HG02763 (cell line): ENCODE measurements at regions not wholly inside any gene's neighbourhood (a gene's known extent, or its start where the extent isn't known, plus 50 kb on each side); places are given as distances from the start of the nearest gene placed in this dataset.

ENCODE experiments used
- ATAC-seq: cut with Tn5 transposase; IDR thresholded peaks from one replicate; pipeline ENCODE4 v1.9.1; 2021; ENCODE audit warnings: mild to moderate bottlenecking, moderate library complexity; ENCODE audit not compliant: unreplicated experiment

- ATAC-seq, result no peak
Measured at GRCh38 chr7:155138204-155138603, 68.1 kb downstream of the HTR5A start.

- no peak for ATAC-seq
Measured at GRCh38 chr7:155141562-155141961, 71.4 kb downstream of the HTR5A start.

GRCh38 chr7:155143381-155143780 is 73.3 kb downstream of the HTR5A start:
- ATAC-seq, result no peak

GRCh38 chr7:155144371-155144770 is 74.2 kb downstream of the HTR5A start:
- no peak for ATAC-seq

GRCh38 chr7:155145477-155146255 is 75.5 kb downstream of the HTR5A start:
- no peak for ATAC-seq

GRCh38 chr7:155147172-155147571 is 77.0 kb downstream of the HTR5A start:
- no peak for ATAC-seq

GRCh38 chr7:155147624-155148023 is 77.5 kb downstream of the HTR5A start:
- ATAC-seq, result no peak

GRCh38 chr7:155153676-155154075 is 83.6 kb downstream of the HTR5A start:
- ATAC-seq, result no peak

- no peak for ATAC-seq
Measured at GRCh38 chr7:155154586-155154985, 84.5 kb downstream of the HTR5A start.

GRCh38 chr7:155161690-155162089 is 91.6 kb downstream of the HTR5A start:
- ATAC-seq, result no peak

- ATAC-seq, result no peak
Measured at GRCh38 chr7:155162422-155162821, 92.3 kb downstream of the HTR5A start.

GRCh38 chr7:155163696-155164095 is 93.6 kb downstream of the HTR5A start:
- ATAC-seq, result no peak

GRCh38 chr7:155164316-155164715 is 94.2 kb downstream of the HTR5A start:
- no peak for ATAC-seq

- ATAC-seq, result no peak
Measured at GRCh38 chr7:155166108-155166507, 96.0 kb downstream of the HTR5A start.

GRCh38 chr7:155166673-155167370 is 96.7 kb downstream of the HTR5A start:
- no peak for ATAC-seq

- ATAC-seq, result no peak
Measured at GRCh38 chr7:155167706-155168365, 97.7 kb downstream of the HTR5A start.

- no peak for ATAC-seq
Measured at GRCh38 chr7:155168597-155169480, 98.7 kb downstream of the HTR5A start.

- no peak for ATAC-seq
Measured at GRCh38 chr7:155169498-155170065, 99.5 kb downstream of the HTR5A start.

- ATAC-seq, result no peak
Measured at GRCh38 chr7:155170331-155170730, 100.2 kb downstream of the HTR5A start.

GRCh38 chr7:155172141-155172540 is 102.0 kb downstream of the HTR5A start:
- ATAC-seq, result no peak

- ATAC-seq, result no peak
Measured at GRCh38 chr7:155173905-155174304, 103.8 kb downstream of the HTR5A start.
